OCI-LY7 (cell line): ENCODE measurements at regions not wholly inside any gene's neighbourhood (a gene's known extent, or its start where the extent isn't known, plus 50 kb on each side); places are given as distances from the start of the nearest gene placed in this dataset.

ENCODE experiments used
- BruUV-seq: library from RNA; stranded (reverse); fragments of 400-500 nt; replicated peaks from 2 replicates; lab custom pipeline; 2021; lab: Mats Ljungman, UMichigan
- CTCF ChIA-PET: fragments of 300-600 bp; sonication (Branson Sonifier 250); formaldehyde crosslinking; loops from one replicate; lab custom pipeline; 2022; ENCODE audit warnings: antibody characterized with exemption; ENCODE audit not compliant: unreplicated experiment; lab: Charles Lee
- POLR2A ChIA-PET: fragments of 300-600 bp; sonication (Branson Sonifier 250); formaldehyde crosslinking; loops from one replicate; lab custom pipeline; 2022; ENCODE audit warnings: antibody characterized with exemption; lab: Charles Lee
- DNase-seq: peaks from one replicate; pipeline ENCODE4 v3.0.0-alpha.2; 2015; ENCODE audit warnings: low spot score
- H2AFZ ChIP-seq: fragments of 200-600 bp; sonication (generic), shearing (Covaris generic); 2 replicates; pipeline ENCODE4 v1.6.1; 2014; ENCODE audit warnings: mild to moderate bottlenecking, antibody characterized with exemption, low read length, moderate library complexity
- H3K27ac ChIP-seq: fragments of 200-600 bp; sonication (generic); 2 replicates; pipeline ENCODE4 v1.5.1; 2014; ENCODE audit warnings: mixed run types, low read depth, mild to moderate bottlenecking, moderate library complexity, low read length, inconsistent platforms; ENCODE audit not compliant: poor library complexity, severe bottlenecking
- H3K36me3 ChIP-seq: fragments of 200-600 bp; sonication (generic); 2 replicates; pipeline ENCODE4 v1.6.1; 2014; ENCODE audit warnings: mild to moderate bottlenecking, antibody characterized with exemption, low read length, moderate library complexity, mixed read lengths; ENCODE audit not compliant: insufficient read depth
- H3K4me1 ChIP-seq: fragments of 200-600 bp; sonication (generic); 2 replicates; pipeline ENCODE4 v1.5.1; 2014; ENCODE audit warnings: mild to moderate bottlenecking, low read length; ENCODE audit not compliant: insufficient read depth, poor library complexity, severe bottlenecking
- H3K4me2 ChIP-seq: fragments of 200-600 bp; sonication (generic); 2 replicates; pipeline ENCODE4 v1.6.1; 2014; ENCODE audit warnings: mild to moderate bottlenecking, low read length
- H3K4me3 ChIP-seq: fragments of 200-600 bp; sonication (generic); 2 replicates; pipeline ENCODE4 v1.5.1; 2014; ENCODE audit warnings: mild to moderate bottlenecking, low read depth, low read length; ENCODE audit not compliant: poor library complexity, severe bottlenecking
- H3K79me2 ChIP-seq: fragments of 200-600 bp; sonication (generic); 2 replicates; pipeline ENCODE4 v1.6.1; 2016; ENCODE audit warnings: low read depth, mild to moderate bottlenecking, low read length, moderate library complexity, mixed read lengths; ENCODE audit not compliant: insufficient read depth
- H3K9me2 ChIP-seq: fragments of 200-600 bp; sonication (generic); 2 replicates; pipeline ENCODE4 v1.6.1; 2016; ENCODE audit warnings: mild to moderate bottlenecking, low read length, mixed read lengths; ENCODE audit not compliant: insufficient read depth
- H3K9me3 ChIP-seq: fragments of 200-600 bp; sonication (generic); 2 replicates; pipeline ENCODE4 v1.6.1; 2014; ENCODE audit warnings: mild to moderate bottlenecking, mixed run types, low read length, mixed read lengths
- H4K20me1 ChIP-seq: fragments of 200-600 bp; sonication (generic); 2 replicates; pipeline ENCODE4 v1.6.1; 2014; ENCODE audit warnings: mild to moderate bottlenecking, antibody characterized with exemption, low read length, moderate library complexity, mixed read lengths; ENCODE audit not compliant: insufficient read depth
- EZH2phosphoT487 ChIP-seq: fragments of 200-600 bp; sonication (generic); IDR thresholded peaks from 2 replicates; pipeline ENCODE4 v1.6.1; 2018; ENCODE audit warnings: low read depth, borderline replicate concordance, mild to moderate bottlenecking, mixed run types, antibody characterized with exemption, low read length, moderate library complexity, mixed read lengths
- intact Hi-C: fragments of 100-400 bp; cut with micrococcal nuclease; formaldehyde crosslinking; loops from one replicate; pipeline ENCODE4 v1.10.0; 2022; ENCODE audit not compliant: unreplicated experiment
- TF ChIP-seq, protein P1 (sequence below): fragments of 200-600 bp; sonication (generic); conservative IDR thresholded peaks from 2 replicates; pipeline ENCODE4 v1.5.1; 2014; ENCODE audit warnings: mild to moderate bottlenecking, antibody characterized with exemption, low read length, moderate library complexity, mixed read lengths

GRCh38 chr5:34583167-34583566 is 73.0 kb upstream of the RAI14 start:
- no peaks in the 10 kb centered on the region for H3K9me2 ChIP-seq
- no peak overlapping the region for H2AFZ ChIP-seq
- no peaks in the 10 kb centered on the region for H3K9me3 ChIP-seq
- no peak overlapping the region for H3K4me3 ChIP-seq
- H3K36me3 ChIP-seq: no peaks in the 10 kb centered on the region
- H3K4me1 ChIP-seq: no peaks in the 10 kb centered on the region
- no peak overlapping the region for H3K27ac ChIP-seq
- TF ChIP-seq, protein P1, sequence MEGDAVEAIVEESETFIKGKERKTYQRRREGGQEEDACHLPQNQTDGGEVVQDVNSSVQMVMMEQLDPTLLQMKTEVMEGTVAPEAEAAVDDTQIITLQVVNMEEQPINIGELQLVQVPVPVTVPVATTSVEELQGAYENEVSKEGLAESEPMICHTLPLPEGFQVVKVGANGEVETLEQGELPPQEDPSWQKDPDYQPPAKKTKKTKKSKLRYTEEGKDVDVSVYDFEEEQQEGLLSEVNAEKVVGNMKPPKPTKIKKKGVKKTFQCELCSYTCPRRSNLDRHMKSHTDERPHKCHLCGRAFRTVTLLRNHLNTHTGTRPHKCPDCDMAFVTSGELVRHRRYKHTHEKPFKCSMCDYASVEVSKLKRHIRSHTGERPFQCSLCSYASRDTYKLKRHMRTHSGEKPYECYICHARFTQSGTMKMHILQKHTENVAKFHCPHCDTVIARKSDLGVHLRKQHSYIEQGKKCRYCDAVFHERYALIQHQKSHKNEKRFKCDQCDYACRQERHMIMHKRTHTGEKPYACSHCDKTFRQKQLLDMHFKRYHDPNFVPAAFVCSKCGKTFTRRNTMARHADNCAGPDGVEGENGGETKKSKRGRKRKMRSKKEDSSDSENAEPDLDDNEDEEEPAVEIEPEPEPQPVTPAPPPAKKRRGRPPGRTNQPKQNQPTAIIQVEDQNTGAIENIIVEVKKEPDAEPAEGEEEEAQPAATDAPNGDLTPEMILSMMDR: no peak
- TF ChIP-seq EZH2phosphoT487: no peak
- H3K4me2 ChIP-seq: no peak overlapping the region
- intact Hi-C loops: no loop called here
- no peaks in the 10 kb centered on the region for H4K20me1 ChIP-seq
- POLR2A ChIA-PET: no interaction called here
- DNase-seq: no peak
- CTCF ChIA-PET: no interaction called here
- BruUV-seq: no TSS peak
- H3K79me2 ChIP-seq: no peaks in the 10 kb centered on the region

- Histone ChIP-seq H3K9me3 (no peaks in the 10 kb centered on the region), H3K27ac (no peak overlapping the region), H3K9me2 (no peaks in the 10 kb centered on the region), H3K4me1 (no peaks in the 10 kb centered on the region), H4K20me1 (no peaks in the 10 kb centered on the region), H3K4me3 (no peak overlapping the region), H3K36me3 (no peaks in the 10 kb centered on the region), H3K79me2 (no peaks in the 10 kb centered on the region), H2AFZ (no peak overlapping the region), H3K4me2 (no peak overlapping the region)
- intact Hi-C loops: no loop called here
- ChIA-PET POLR2A (no interaction called here), CTCF (no interaction called here)
- DNase-seq: no peak
- no TSS peak for BruUV-seq
- TF ChIP-seq, protein P1: no peak
- no peak for TF ChIP-seq EZH2phosphoT487
These were observed 72.0 kb upstream of the RAI14 start for GRCh38 chr5:34584165-34584564.

DNA sequence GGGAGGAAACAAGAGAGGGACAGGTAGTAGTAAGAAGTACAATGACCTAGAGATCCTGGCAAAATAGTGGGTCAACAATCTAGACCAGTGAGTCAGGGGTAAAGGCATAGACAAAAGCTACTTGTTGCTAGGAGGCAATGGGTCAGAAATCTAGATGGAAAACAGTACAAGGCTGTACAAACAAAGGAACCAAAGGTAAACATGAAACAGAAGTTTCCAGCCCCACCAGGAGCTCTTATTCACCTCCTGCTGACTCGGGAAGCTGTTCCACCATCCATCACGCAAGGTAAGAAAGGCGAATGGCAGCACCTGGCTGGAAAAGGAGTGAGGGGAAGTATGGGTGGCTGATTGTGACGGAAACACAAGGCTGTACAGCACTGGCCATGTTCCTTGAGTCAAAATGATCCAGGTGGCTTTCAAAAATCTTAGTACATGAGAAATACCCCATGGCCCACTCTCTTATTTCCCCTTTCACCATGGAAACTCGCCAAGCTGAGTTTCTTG is 70.5 kb upstream of the RAI14 start:
- no peak overlapping the region for H3K4me2 ChIP-seq
- H3K27ac ChIP-seq: no peak overlapping the region
- H3K9me2 ChIP-seq: no peaks in the 10 kb centered on the region
- POLR2A ChIA-PET: no interaction called here
- BruUV-seq: no TSS peak
- no peak overlapping the region for H3K4me3 ChIP-seq
- no peaks in the 10 kb centered on the region for H3K9me3 ChIP-seq
- no peak for TF ChIP-seq EZH2phosphoT487
- TF ChIP-seq, protein P1: no peak
- no peaks in the 10 kb centered on the region for H3K79me2 ChIP-seq
- H2AFZ ChIP-seq: no peak overlapping the region
- no peaks in the 10 kb centered on the region for H3K36me3 ChIP-seq
- CTCF ChIA-PET: no interaction called here
- DNase-seq: no peak
- no peaks in the 10 kb centered on the region for H4K20me1 ChIP-seq
- intact Hi-C loops: no loop called here
- no peaks in the 10 kb centered on the region for H3K4me1 ChIP-seq
